Esophagus (tissue), 2 donors: ENCODE measurements at regions not wholly inside any gene's neighbourhood (a gene's known extent, or its start where the extent isn't known, plus 50 kb on each side); places are given as distances from the start of the nearest gene placed in this dataset.

ENCODE experiments used
- H3K27ac ChIP-seq, 2 donors: one replicate each; pipeline ENCODE4 v1.5.1; 2013; ENCODE audit warnings: low read depth in 2 of 2, mild to moderate bottlenecking in 2 of 2, inconsistent platforms in 1 of 2, low read length in 1 of 2, moderate library complexity in 1 of 2
- H3K27me3 ChIP-seq, 2 donors: one replicate each; pipeline ENCODE4 v1.6.1; 2013; ENCODE audit warnings: low read length in 2 of 2, control low read depth in 1 of 2, mild to moderate bottlenecking in 1 of 2; ENCODE audit not compliant: insufficient read depth in 2 of 2, control insufficient read depth in 1 of 2
- H3K36me3 ChIP-seq, 2 donors: one replicate each; pipeline ENCODE4 v1.6.1; 2013; ENCODE audit warnings: low read length in 1 of 2; ENCODE audit not compliant: control insufficient read depth in 2 of 2, insufficient read depth in 2 of 2
- H3K4me1 ChIP-seq, 2 donors: one replicate each; pipeline ENCODE4 v1.6.1; 2013; ENCODE audit warnings: low read length in 1 of 2; ENCODE audit not compliant: control insufficient read depth in 2 of 2, insufficient read depth in 2 of 2
- H3K4me3 ChIP-seq, 2 donors: one replicate each; pipeline ENCODE4 v1.5.1; 2013; ENCODE audit warnings: low read length in 2 of 2, mild to moderate bottlenecking in 2 of 2, low read depth in 1 of 2, moderate library complexity in 1 of 2
- H3K9me3 ChIP-seq, 2 donors: one replicate each; pipeline ENCODE4 v1.6.1; 2013; ENCODE audit warnings: mild to moderate bottlenecking in 2 of 2, low read depth in 1 of 2, low read length in 1 of 2, moderate library complexity in 1 of 2; ENCODE audit not compliant: control insufficient read depth in 2 of 2, insufficient read depth in 1 of 2
- WGBS, 2 donors: extraction: QIAGEN DNeasy Blood & Tissue Kit; methylation state at CpG; one replicate each; pipeline ENCODE4 v1.1.7; 2013; 5-methylcytosine and 5-hydroxymethylcytosine counted together
- donor health status: healthy with polysubstance abuse.
- donor health status: Bipolar disorder and iron deficiency.

DNA sequence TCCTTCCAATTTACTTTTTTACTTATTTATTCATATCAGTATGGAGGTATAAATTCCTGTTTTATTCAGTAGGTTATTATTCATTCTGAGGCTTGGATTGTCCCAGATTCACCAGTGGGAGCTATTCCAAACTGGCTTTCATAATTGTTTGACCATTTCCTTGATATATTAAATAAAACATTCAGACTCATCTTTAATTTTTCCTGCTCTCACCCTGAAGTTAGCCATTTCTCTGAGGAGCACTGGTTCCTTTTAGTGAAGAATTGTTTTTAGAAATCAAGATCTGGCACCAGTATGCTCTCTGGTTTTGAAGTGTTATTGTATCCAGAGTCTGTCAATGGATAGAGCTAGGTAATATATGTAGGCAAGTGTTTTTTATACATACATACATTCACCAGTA lies 66.9 kb upstream of the DCBLD2 start:
- Histone ChIP-seq H3K4me3 (no peak overlapping the region), H3K27me3 (no peaks in the 10 kb centered on the region), H3K4me1 (no peaks in the 10 kb centered on the region), H3K36me3 (no peaks in the 10 kb centered on the region), H3K9me3 (no peaks in the 10 kb centered on the region), H3K27ac (no peak overlapping the region)

DNA sequence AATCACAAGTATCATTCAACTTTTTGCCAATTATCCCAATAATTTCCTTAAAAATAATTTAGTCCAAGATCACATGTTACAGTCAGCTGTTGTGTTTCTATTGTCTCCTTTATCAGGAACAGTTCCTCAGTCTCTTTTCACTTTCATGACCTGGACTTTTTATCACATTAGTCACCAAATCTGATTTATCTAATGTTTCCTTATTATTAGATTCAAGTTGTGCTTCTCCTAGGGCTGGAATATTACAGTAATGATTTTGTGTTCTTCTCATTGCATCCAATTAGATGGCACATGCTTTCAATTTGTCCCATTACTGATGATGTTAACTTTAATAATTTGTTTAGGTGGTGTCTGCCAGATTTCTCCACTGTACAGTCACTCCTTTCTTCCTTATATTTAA lies 66.3 kb upstream of the DCBLD2 start:
- Histone ChIP-seq H3K27me3 (no peaks in the 10 kb centered on the region), H3K27ac (no peak overlapping the region), H3K36me3 (no peaks in the 10 kb centered on the region), H3K4me3 (no peak overlapping the region), H3K9me3 (no peaks in the 10 kb centered on the region), H3K4me1 (no peaks in the 10 kb centered on the region)

DNA sequence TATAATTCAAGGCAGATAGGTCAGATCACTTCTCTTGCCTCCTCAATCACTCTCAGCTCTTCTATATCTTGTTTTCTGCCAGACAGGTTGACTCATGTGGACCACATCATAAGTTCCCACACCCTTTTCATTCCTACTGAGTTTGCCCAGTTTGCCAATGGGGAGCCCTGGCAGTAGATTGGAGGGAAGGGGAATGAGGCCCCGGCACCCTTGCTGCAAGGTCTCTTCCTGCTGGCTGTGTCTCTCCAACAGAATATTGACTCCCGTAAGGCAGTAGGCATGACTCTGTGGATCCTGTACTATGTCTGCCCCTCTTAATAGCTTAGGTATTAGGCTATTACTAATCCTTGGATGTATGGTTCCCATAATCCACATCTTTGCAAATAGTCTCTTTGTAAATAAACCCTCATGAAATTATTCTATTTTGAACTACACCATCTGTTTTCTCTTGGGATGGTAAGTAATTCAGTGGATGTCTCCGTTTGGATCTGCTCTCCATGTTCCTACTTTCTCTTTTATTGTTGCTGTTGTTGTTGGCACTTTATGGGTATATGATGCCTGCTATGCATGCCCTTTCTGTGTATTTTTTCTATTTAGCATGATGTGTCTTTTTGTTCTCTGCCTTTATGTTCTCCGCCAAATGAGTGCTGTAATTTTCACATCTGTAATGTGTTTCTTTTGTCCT lies 65.5 kb upstream of the DCBLD2 start:
- Histone ChIP-seq H3K36me3 (no peaks in the 10 kb centered on the region), H3K4me1 (no peaks in the 10 kb centered on the region)
- WGBS, 2 donors = 79 to 84% methylated on average over 4 of the region's 4 CpGs

DNA sequence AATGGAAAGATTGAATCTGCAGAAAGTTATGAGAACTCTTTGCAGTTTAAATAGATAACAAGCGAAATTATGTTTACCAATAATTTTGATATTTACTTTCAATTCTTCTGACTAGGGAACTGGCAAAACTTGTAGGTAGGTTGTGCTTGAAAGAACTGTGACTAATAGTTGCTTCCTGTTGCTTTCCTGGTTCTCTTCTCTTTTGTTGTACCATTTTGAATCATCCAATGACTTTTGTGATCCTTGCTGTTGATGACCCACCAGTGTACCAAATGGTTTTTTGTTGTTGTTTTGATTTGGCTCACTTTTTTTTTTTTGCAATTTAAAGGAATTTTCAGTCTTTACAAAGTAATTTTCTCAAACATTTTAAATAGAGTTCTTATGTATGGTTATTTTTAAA lies 64.9 kb upstream of the DCBLD2 start:
- 81 to 85% methylated on average over 1 of the region's 1 CpG for WGBS, 2 donors

More for the DNA sequence above, 65.5 kb upstream of the DCBLD2 start:
- Histone ChIP-seq H3K4me3 (no peak overlapping the region), H3K27ac (no peak overlapping the region), H3K27me3 (no peaks in the 10 kb centered on the region), H3K9me3 (no peaks in the 10 kb centered on the region)

DNA sequence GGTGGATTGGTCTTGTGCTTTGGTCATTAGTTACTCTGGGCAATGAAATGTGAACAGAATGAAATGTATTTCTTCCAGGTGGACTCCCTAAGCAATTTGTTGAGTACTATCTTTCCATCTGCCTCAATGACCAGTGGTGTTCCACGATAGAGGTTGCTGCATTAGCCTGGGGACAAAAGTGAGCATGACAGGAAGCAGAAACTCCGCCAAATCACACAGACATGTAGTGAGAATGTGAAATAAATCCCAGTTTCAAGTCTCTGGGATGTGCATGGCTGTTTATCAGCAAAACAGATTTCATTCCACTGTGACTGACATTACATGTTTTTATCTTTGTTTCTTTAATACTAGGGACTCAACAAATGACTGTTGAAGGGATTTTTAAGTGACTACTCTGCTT lies 63.3 kb upstream of the DCBLD2 start:
- WGBS, 2 donors = 73 to 83% methylated on average over 2 of the region's 2 CpGs
- Histone ChIP-seq H3K4me3 (no peak overlapping the region), H3K4me1 (no peaks in the 10 kb centered on the region), H3K27me3 (no peaks in the 10 kb centered on the region), H3K36me3 (no peaks in the 10 kb centered on the region), H3K9me3 (no peaks in the 10 kb centered on the region), H3K27ac (no peak overlapping the region)

More for the DNA sequence above, 64.9 kb upstream of the DCBLD2 start:
- no peaks in the 10 kb centered on the region for H3K27me3 ChIP-seq
- no peak overlapping the region for H3K4me3 ChIP-seq
- H3K27ac ChIP-seq = no peak overlapping the region
- H3K4me1 ChIP-seq = no peaks in the 10 kb centered on the region
- no peaks in the 10 kb centered on the region for H3K36me3 ChIP-seq
- no peaks in the 10 kb centered on the region for H3K9me3 ChIP-seq

DNA sequence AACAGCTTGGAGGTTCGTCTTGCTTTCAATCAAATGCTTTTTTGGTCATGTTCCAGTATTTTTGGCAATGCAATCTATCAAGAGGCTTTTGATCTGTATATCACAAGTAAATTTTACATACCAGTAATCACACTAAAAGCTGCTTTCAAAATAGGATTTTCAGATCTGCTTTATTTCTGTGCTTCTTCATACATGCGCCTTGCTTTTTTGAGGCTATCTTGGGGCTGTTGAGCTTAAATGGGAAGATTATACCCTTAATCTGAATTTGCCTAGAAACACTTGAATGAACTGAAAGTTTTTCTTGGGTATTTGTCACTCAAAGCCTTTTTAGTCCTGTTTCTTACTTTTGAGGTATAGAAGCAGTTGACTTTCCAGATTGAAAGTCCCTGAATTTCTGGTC lies 62.1 kb upstream of the DCBLD2 start:
- Histone ChIP-seq H3K27me3 (no peaks in the 10 kb centered on the region), H3K9me3 (no peaks in the 10 kb centered on the region), H3K36me3 (no peaks in the 10 kb centered on the region), H3K4me1 (no peaks in the 10 kb centered on the region), H3K27ac (no peak overlapping the region), H3K4me3 (no peak overlapping the region)
- 81% methylated on average over 2 of the region's 2 CpGs for WGBS, 2 donors

DNA sequence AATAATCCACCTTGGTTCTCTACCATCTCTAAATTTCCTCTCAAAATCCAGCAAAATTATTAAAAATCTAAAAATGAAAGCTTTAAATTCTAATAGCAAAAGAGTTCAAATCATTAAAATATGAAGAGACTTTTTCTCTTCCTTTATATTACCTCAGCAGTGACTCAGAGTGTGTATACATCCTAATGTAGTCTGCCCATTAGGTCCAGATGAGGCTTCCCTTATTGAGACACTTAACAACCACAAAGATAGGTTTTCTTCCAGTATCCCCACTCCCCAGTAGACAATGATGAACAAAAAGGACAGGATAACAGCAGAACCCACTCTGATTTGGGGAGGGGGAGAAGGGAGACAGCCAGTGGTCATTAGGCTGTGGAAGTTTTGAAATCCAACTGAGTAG lies 61.5 kb upstream of the DCBLD2 start:
- Histone ChIP-seq H3K4me3 (no peak overlapping the region), H3K4me1 (no peaks in the 10 kb centered on the region), H3K36me3 (no peaks in the 10 kb centered on the region), H3K27ac (no peak overlapping the region), H3K27me3 (no peaks in the 10 kb centered on the region), H3K9me3 (no peaks in the 10 kb centered on the region)

DNA sequence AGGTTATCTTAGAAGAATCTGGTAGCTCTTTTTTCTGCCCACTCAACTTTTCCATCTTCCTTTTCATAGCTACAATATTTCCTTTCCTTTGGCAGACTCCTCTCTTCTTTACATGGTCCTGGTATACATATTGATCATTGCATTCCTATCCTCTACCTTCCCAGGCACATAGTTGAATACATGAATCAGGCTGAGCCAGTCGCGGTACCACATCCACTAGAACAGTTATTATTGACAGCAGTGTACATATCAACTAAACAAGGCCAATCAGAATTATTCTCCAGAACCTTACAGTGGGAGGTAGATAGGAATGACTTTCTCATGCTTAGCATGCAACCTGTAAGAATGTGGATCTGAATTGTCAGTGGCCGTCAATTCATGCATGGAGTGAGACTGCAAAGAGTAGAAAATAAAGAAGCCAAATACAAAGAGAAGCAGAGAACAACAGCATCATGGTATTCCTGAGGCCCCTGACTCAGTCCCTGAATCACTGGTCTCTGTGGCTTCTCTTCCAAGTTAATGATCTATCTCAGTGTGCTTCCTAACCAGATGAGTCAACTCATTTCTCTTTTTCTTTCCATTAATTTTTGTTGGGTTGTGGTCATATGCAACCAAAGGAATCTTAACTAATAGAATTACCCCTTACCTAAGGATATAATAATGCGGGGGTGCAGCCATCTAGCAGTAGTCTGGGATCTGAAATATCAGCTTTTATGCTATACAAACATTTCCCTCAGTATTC lies 60.9 kb upstream of the DCBLD2 start:
- no peaks in the 10 kb centered on the region for H3K4me1 ChIP-seq
- H3K4me3 ChIP-seq = no peak overlapping the region
- H3K9me3 ChIP-seq = no peaks in the 10 kb centered on the region
- H3K36me3 ChIP-seq = no peaks in the 10 kb centered on the region
- no peak overlapping the region for H3K27ac ChIP-seq
- 82 to 90% methylated on average over 4 of the region's 4 CpGs for WGBS, 2 donors
- H3K27me3 ChIP-seq = no peaks in the 10 kb centered on the region

DNA sequence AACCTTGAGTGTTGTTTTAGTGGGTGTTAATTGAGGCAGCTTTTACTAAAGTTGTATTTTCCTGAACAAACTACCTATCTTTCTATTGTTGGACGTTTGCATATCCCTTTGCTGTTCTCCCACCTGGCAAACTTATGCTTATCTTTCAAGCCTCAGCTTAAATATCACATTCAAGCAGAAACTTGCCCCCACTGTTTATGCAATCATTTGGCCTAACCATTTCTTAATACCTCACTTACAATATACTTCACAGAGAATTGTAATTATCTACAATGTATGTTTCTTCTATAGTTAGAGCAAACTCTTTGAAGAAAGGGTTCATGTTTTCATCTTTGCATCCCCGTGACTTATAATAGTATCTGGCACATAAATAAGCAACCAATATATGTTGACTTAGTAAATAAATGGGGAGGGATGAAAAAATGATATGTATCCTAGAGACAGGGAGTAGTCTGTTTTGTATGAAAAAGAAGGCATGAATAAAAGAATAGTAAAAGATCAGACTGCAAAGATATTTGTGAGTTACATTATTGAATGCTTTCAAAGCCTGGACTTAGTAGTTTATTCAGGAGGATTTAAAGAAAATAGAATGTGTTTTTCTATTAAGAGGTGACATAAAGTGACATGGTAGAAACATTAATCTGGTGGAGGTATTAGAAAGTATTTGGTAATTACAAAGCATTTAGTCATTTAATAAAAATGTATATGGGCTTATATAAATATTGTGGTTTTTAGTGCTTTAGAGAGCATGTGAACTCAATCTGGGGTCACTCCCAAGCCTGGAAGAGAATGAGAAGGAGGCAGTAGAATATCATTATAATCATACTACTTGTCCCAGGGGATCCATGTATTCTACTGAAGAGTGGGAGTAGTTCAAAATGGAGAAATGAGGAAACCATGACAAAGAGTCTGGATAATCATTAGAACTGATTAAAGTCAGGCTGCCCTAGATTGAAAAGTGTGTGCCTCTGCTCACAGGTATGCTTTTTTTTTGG lies 60.0 kb upstream of the DCBLD2 start:
- H3K36me3 ChIP-seq = no peaks in the 10 kb centered on the region
- H3K4me3 ChIP-seq = no peak overlapping the region
- no peak overlapping the region for H3K27ac ChIP-seq
- 37 to 42% methylated on average over 2 of the region's 2 CpGs for WGBS, 2 donors
- no peaks in the 10 kb centered on the region for H3K4me1 ChIP-seq
- no peaks in the 10 kb centered on the region for H3K9me3 ChIP-seq
- no peaks in the 10 kb centered on the region for H3K27me3 ChIP-seq
